NCI-H82 treated with DMSO at 0.1 percent for 48 hours (cell line): ENCODE measurements at regions not wholly inside any gene's neighbourhood (a gene's known extent, or its start where the extent isn't known, plus 50 kb on each side); places are given as distances from the start of the nearest gene placed in this dataset.
"Not testable (repeated sequence)": the region's sequence is repeated elsewhere in the genome, so short reads cannot be mapped to it uniquely, and the experiment has no call there.

Source experiments
- DNase-seq: peaks from one replicate; lab custom pipeline; 2025; ENCODE audit not compliant: unreplicated experiment; lab: John Stamatoyannopoulos, UW

- no peak for DNase-seq
Measured at GRCh38 chr3:59506191-59506590, 456.4 kb upstream of the CFAP20DC start.

- DNase-seq: no peak
Measured at GRCh38 chr3:59503441-59503840, 453.6 kb upstream of the CFAP20DC start.

GRCh38 chr3:59502806-59503205 is 453.0 kb upstream of the CFAP20DC start:
- no peak for DNase-seq

GRCh38 chr3:59499954-59500353 is 450.1 kb upstream of the CFAP20DC start:
- no peak for DNase-seq

GRCh38 chr3:59499000-59499399 is 449.2 kb upstream of the CFAP20DC start:
- no peak for DNase-seq

GRCh38 chr3:59496250-59496649 is 446.4 kb upstream of the CFAP20DC start:
- no peak for DNase-seq

- DNase-seq: not testable (repeated sequence)
Measured at GRCh38 chr3:59494969-59495368, 445.1 kb upstream of the CFAP20DC start.

- DNase-seq: no peak
Measured at GRCh38 chr3:59486520-59486919, 436.7 kb upstream of the CFAP20DC start.

GRCh38 chr3:59483191-59483590 is 433.4 kb upstream of the CFAP20DC start:
- DNase-seq: no peak

- no peak for DNase-seq
Measured at GRCh38 chr3:59482684-59483083, 432.9 kb upstream of the CFAP20DC start.

GRCh38 chr3:59481776-59482400 is 432.1 kb upstream of the CFAP20DC start:
- no peak for DNase-seq

GRCh38 chr3:59480486-59480995 is 430.7 kb upstream of the CFAP20DC start:
- DNase-seq: no peak

- DNase-seq: no peak
Measured at GRCh38 chr3:59473636-59474035, 423.8 kb upstream of the CFAP20DC start.

- DNase-seq: no peak
Measured at GRCh38 chr3:59472541-59472940, 422.7 kb upstream of the CFAP20DC start.

- DNase-seq: no peak
Measured at GRCh38 chr3:59469948-59470723, 420.3 kb upstream of the CFAP20DC start.

- no peak for DNase-seq
Measured at GRCh38 chr3:59467476-59467875, 417.7 kb upstream of the CFAP20DC start.

GRCh38 chr3:59464187-59464586 is 414.4 kb upstream of the CFAP20DC start:
- DNase-seq: no peak

- DNase-seq: no peak
Measured at GRCh38 chr3:59463253-59463652, 413.4 kb upstream of the CFAP20DC start.

GRCh38 chr3:59460068-59460467 is 410.2 kb upstream of the CFAP20DC start:
- no peak for DNase-seq

- DNase-seq: no peak
Measured at GRCh38 chr3:59456852-59457485, 407.1 kb upstream of the CFAP20DC start.

GRCh38 chr3:59451800-59452746 is 402.2 kb upstream of the CFAP20DC start:
- no peak for DNase-seq
